ENCODE measurements at regions not wholly inside any gene's neighbourhood (a gene's known extent, or its start where the extent isn't known, plus 50 kb on each side); places are given as distances from the start of the nearest gene placed in this dataset.

- Mint-ChIP-seq H3K4me1 (no peaks in the 10 kb centered on the region), H3K36me3 (peaks cover 26% of the 10 kb centered on the region), H3K27me3 (no peaks in the 10 kb centered on the region), H3K27ac (no peak overlapping the region), H3K4me3 (no peak overlapping the region), H3K9me3 (peaks cover 0 to 14% (median 5%) of the 10 kb centered on the region in 3 donors)
- Histone ChIP-seq H3K4me3 (ENCODE audit: control insufficient read depth in 1 of 2, extremely low read depth in 1 of 2, low read length in 1 of 2) (no peak overlapping the region), H3K4me1 (ENCODE audit: control insufficient read depth in 1 of 2, extremely low read depth in 1 of 2, insufficient read depth in 2 of 2, low read length in 2 of 2) (peaks cover 0 to under 1% of the 10 kb centered on the region in 2 experiments), H3K36me3 (ENCODE audit: control insufficient read depth in 2 of 2, extremely low read depth in 1 of 2, insufficient read depth in 1 of 2, low read length in 1 of 2) (no peaks in the 10 kb centered on the region), H3K27me3 (replicated peaks in 1 of 2; ENCODE audit: control insufficient read depth in 2 of 2, extremely low read depth in 1 of 2, insufficient read depth in 2 of 2, low read length in 1 of 2) (no peaks in the 10 kb centered on the region), H3K27ac (ENCODE audit: low read length) (no peak overlapping the region), H3K9me3 (no peaks in the 10 kb centered on the region)
- ChIA-PET POLR2A (no interaction called here), CTCF (no interaction called here)
- no CpG with 5 or more reads among the region's 5 CpGs for WGBS (ENCODE audit: insufficient coverage)
- no peak for DNase-seq
- ATAC-seq (replicated peaks in 1 of 4): no peak
These were observed 144.7 kb downstream of the OSTF1 start for GRCh38 chr9:75233011-75233410.

- peaks cover 0 to 14% (median 5%) of the 10 kb centered on the region in 3 donors for H3K9me3 Mint-ChIP-seq
- ChIA-PET POLR2A (no interaction called here), CTCF (interaction anchor here (1.7 to 4.1 kb wide), 2 partner anchors 34 kb away, joined by 5 to 13 read pairs; no protein-coding TSS in a partner anchor)
- no peak overlapping the region for H3K27ac ChIP-seq (ENCODE audit: low read length)
- H3K4me3 ChIP-seq (ENCODE audit: control insufficient read depth in 1 of 2, extremely low read depth in 1 of 2, low read length in 1 of 2): no peak overlapping the region
- H3K27me3 ChIP-seq (replicated peaks in 1 of 2; ENCODE audit: control insufficient read depth in 2 of 2, extremely low read depth in 1 of 2, insufficient read depth in 2 of 2, low read length in 1 of 2): no peaks in the 10 kb centered on the region
- H3K36me3 ChIP-seq (ENCODE audit: control insufficient read depth in 2 of 2, extremely low read depth in 1 of 2, insufficient read depth in 1 of 2, low read length in 1 of 2): no peaks in the 10 kb centered on the region
- DNase-seq: no peak
- H3K4me3 Mint-ChIP-seq: no peak overlapping the region
- no peaks in the 10 kb centered on the region for H3K9me3 ChIP-seq
- H3K36me3 Mint-ChIP-seq: peaks cover 17% of the 10 kb centered on the region
- ATAC-seq (replicated peaks in 1 of 4): no peak
- H3K27ac Mint-ChIP-seq: no peak overlapping the region
- no peaks in the 10 kb centered on the region for H3K4me1 Mint-ChIP-seq
- peaks cover 0 to 2% of the 10 kb centered on the region in 2 experiments for H3K4me1 ChIP-seq (ENCODE audit: control insufficient read depth in 1 of 2, extremely low read depth in 1 of 2, insufficient read depth in 2 of 2, low read length in 2 of 2)
- 83% methylated on average over 1 of the region's 2 CpGs for WGBS (ENCODE audit: insufficient coverage)
- no peaks in the 10 kb centered on the region for H3K27me3 Mint-ChIP-seq
These were observed 147.3 kb downstream of the OSTF1 start for GRCh38 chr9:75235632-75236031.

GRCh38 chr9:75238311-75238976, 150.1 kb downstream of the OSTF1 start:
- Mint-ChIP-seq H3K36me3 (peaks cover 7% of the 10 kb centered on the region), H3K9me3 (peaks cover 0 to 14% (median 5%) of the 10 kb centered on the region in 3 donors), H3K4me1 (no peaks in the 10 kb centered on the region), H3K4me3 (no peak overlapping the region), H3K27ac (no peak overlapping the region), H3K27me3 (no peaks in the 10 kb centered on the region)
- WGBS (ENCODE audit: insufficient coverage): 59% methylated on average over 6 of the region's 11 CpGs
- ATAC-seq (replicated peaks in 1 of 4) (peak; percentile 70 to 87 (median 78)), DNase-seq (peak in 26 of 35 experiments; percentile 2 to 69 (median 22))
- no peaks in the 10 kb centered on the region for H3K27me3 ChIP-seq (replicated peaks in 1 of 2; ENCODE audit: control insufficient read depth in 2 of 2, extremely low read depth in 1 of 2, insufficient read depth in 2 of 2, low read length in 1 of 2)
- H3K9me3 ChIP-seq: no peaks in the 10 kb centered on the region
- no peak overlapping the region for H3K4me3 ChIP-seq (ENCODE audit: control insufficient read depth in 1 of 2, extremely low read depth in 1 of 2, low read length in 1 of 2)
- no peak overlapping the region for H3K27ac ChIP-seq (ENCODE audit: low read length)
- CTCF ChIA-PET: interaction anchor here (0.7 to 4.1 kb wide), 4 partner anchors 37 to 464 kb away, joined by 3 to 13 read pairs (median 8); no protein-coding TSS in a partner anchor
- POLR2A ChIA-PET: no interaction called here
- H3K36me3 ChIP-seq (ENCODE audit: control insufficient read depth in 2 of 2, extremely low read depth in 1 of 2, insufficient read depth in 1 of 2, low read length in 1 of 2): no peaks in the 10 kb centered on the region
- peaks cover 0 to 2% of the 10 kb centered on the region in 2 experiments for H3K4me1 ChIP-seq (ENCODE audit: control insufficient read depth in 1 of 2, extremely low read depth in 1 of 2, insufficient read depth in 2 of 2, low read length in 2 of 2)

- CTCF ChIA-PET: interaction anchor here (2.4 to 4.1 kb wide), 2 partner anchors 38 to 465 kb away, joined by 12 to 13 read pairs; no protein-coding TSS in a partner anchor
- no peak for DNase-seq
These were observed 150.9 kb downstream of the OSTF1 start for GRCh38 chr9:75239176-75239575.

GRCh38 chr9:75242426-75242825, 154.1 kb downstream of the OSTF1 start:
- no peak overlapping the region for H3K4me3 Mint-ChIP-seq
- CTCF ChIA-PET: interaction anchor here (0.6 to 1.5 kb wide), 2 partner anchors 9 to 75 kb away, joined by 3 to 4 read pairs; no protein-coding TSS in a partner anchor
- Histone ChIP-seq H3K27ac (ENCODE audit: low read length) (no peak overlapping the region), H3K4me3 (ENCODE audit: control insufficient read depth in 1 of 2, extremely low read depth in 1 of 2, low read length in 1 of 2) (no peak overlapping the region), H3K4me1 (ENCODE audit: control insufficient read depth in 1 of 2, extremely low read depth in 1 of 2, insufficient read depth in 2 of 2, low read length in 2 of 2) (peaks cover 0 to 2% of the 10 kb centered on the region in 2 experiments), H3K27me3 (replicated peaks in 1 of 2; ENCODE audit: control insufficient read depth in 2 of 2, extremely low read depth in 1 of 2, insufficient read depth in 2 of 2, low read length in 1 of 2) (no peaks in the 10 kb centered on the region), H3K36me3 (ENCODE audit: control insufficient read depth in 2 of 2, extremely low read depth in 1 of 2, insufficient read depth in 1 of 2, low read length in 1 of 2) (no peaks in the 10 kb centered on the region), H3K9me3 (no peaks in the 10 kb centered on the region)
- POLR2A ChIA-PET: interaction anchor here in 1 of 2 donors (0.6 kb wide), 1 partner anchor 211 kb away, joined by 3 read pairs; no protein-coding TSS in a partner anchor
- no CpG with 5 or more reads among the region's 1 CpG for WGBS (ENCODE audit: insufficient coverage)
- H3K9me3 Mint-ChIP-seq: peaks cover 4 to 13% (median 13%) of the 10 kb centered on the region in 3 donors
- H3K4me1 Mint-ChIP-seq: no peaks in the 10 kb centered on the region
- ATAC-seq (replicated peaks in 1 of 4) (no peak), DNase-seq (no peak)
- no peaks in the 10 kb centered on the region for H3K27me3 Mint-ChIP-seq
- H3K36me3 Mint-ChIP-seq: peaks cover 18% of the 10 kb centered on the region
- H3K27ac Mint-ChIP-seq: no peak overlapping the region

More at GRCh38 chr9:75239176-75239575, 150.9 kb downstream of the OSTF1 start:
- Histone ChIP-seq H3K36me3 (ENCODE audit: control insufficient read depth in 2 of 2, extremely low read depth in 1 of 2, insufficient read depth in 1 of 2, low read length in 1 of 2) (no peaks in the 10 kb centered on the region), H3K9me3 (no peaks in the 10 kb centered on the region), H3K4me3 (ENCODE audit: control insufficient read depth in 1 of 2, extremely low read depth in 1 of 2, low read length in 1 of 2) (no peak overlapping the region), H3K4me1 (ENCODE audit: control insufficient read depth in 1 of 2, extremely low read depth in 1 of 2, insufficient read depth in 2 of 2, low read length in 2 of 2) (peaks cover 0 to 2% of the 10 kb centered on the region in 2 experiments), H3K27me3 (replicated peaks in 1 of 2; ENCODE audit: control insufficient read depth in 2 of 2, extremely low read depth in 1 of 2, insufficient read depth in 2 of 2, low read length in 1 of 2) (no peaks in the 10 kb centered on the region), H3K27ac (ENCODE audit: low read length) (no peak overlapping the region)
- POLR2A ChIA-PET: no interaction called here
- Mint-ChIP-seq H3K27me3 (no peaks in the 10 kb centered on the region), H3K9me3 (peaks cover 0 to 12% (median 5%) of the 10 kb centered on the region in 3 donors), H3K27ac (no peak overlapping the region), H3K4me1 (no peaks in the 10 kb centered on the region), H3K36me3 (peaks cover 7% of the 10 kb centered on the region), H3K4me3 (no peak overlapping the region)
- no CpG with 5 or more reads among the region's 6 CpGs for WGBS (ENCODE audit: insufficient coverage)
- ATAC-seq (replicated peaks in 1 of 4): no peak

- CTCF ChIA-PET: no interaction called here
- H3K27me3 Mint-ChIP-seq: no peaks in the 10 kb centered on the region
- H3K9me3 Mint-ChIP-seq: peaks cover 18 to 46% (median 34%) of the 10 kb centered on the region in 3 donors
- WGBS (ENCODE audit: insufficient coverage): 74% methylated on average over 2 of the region's 3 CpGs
- no peak overlapping the region for H3K4me3 Mint-ChIP-seq
- DNase-seq: no peak
- POLR2A ChIA-PET: no interaction called here
- no peaks in the 10 kb centered on the region for H3K36me3 ChIP-seq (ENCODE audit: control insufficient read depth in 2 of 2, extremely low read depth in 1 of 2, insufficient read depth in 1 of 2, low read length in 1 of 2)
- H3K4me1 Mint-ChIP-seq: no peaks in the 10 kb centered on the region
- ATAC-seq (replicated peaks in 1 of 4): no peak
- no peaks in the 10 kb centered on the region for H3K27me3 ChIP-seq (replicated peaks in 1 of 2; ENCODE audit: control insufficient read depth in 2 of 2, extremely low read depth in 1 of 2, insufficient read depth in 2 of 2, low read length in 1 of 2)
- H3K9me3 ChIP-seq: no peaks in the 10 kb centered on the region
- H3K4me1 ChIP-seq (ENCODE audit: control insufficient read depth in 1 of 2, extremely low read depth in 1 of 2, insufficient read depth in 2 of 2, low read length in 2 of 2): no peaks in the 10 kb centered on the region
- no peak overlapping the region for H3K27ac ChIP-seq (ENCODE audit: low read length)
- no peak overlapping the region for H3K4me3 ChIP-seq (ENCODE audit: control insufficient read depth in 1 of 2, extremely low read depth in 1 of 2, low read length in 1 of 2)
- peaks cover 52% of the 10 kb centered on the region for H3K36me3 Mint-ChIP-seq
- H3K27ac Mint-ChIP-seq: no peak overlapping the region
These were observed 158.6 kb downstream of the OSTF1 start for GRCh38 chr9:75246949-75247348.
